Left cardiac atrium (tissue), 4 donors: ENCODE measurements at regions not wholly inside any gene's neighbourhood (a gene's known extent, or its start where the extent isn't known, plus 50 kb on each side); places are given as distances from the start of the nearest gene placed in this dataset.

Experiments
- ATAC-seq, 2 donors: fragments of 200-7000 bp; cut with Tn5 transposase; one replicate each; pipeline ENCODE4 v1.9.1; 2020; ENCODE audit warnings: mild to moderate bottlenecking in 2 of 2, moderate library complexity in 2 of 2
- DNase-seq: peaks from one replicate; pipeline ENCODE4 v3.0.0-alpha.2; 2020
- intact Hi-C, 2 donors: fragments of 100-400 bp; cut with DNase I; formaldehyde crosslinking; loops; one replicate each; pipeline versions ENCODE4 v1.14.1 to v1.15.1; 2022 to 2023
- donor health status: DM: no; HTN: yes; CAD: no.
- donor health status: DM: no; HTN: yes; CAD: no; lungs with severe emphysema.
- donor health status: DM: yes; HTN: yes; CAD: no.
- donor health status: Dilated cardiomyopathy.

- intact Hi-C loops = no loop called here
- peak; percentile 40 for DNase-seq
Measured at GRCh38 chr10:91032611-91033206, 111.8 kb upstream of the ANKRD1 start.

DNA sequence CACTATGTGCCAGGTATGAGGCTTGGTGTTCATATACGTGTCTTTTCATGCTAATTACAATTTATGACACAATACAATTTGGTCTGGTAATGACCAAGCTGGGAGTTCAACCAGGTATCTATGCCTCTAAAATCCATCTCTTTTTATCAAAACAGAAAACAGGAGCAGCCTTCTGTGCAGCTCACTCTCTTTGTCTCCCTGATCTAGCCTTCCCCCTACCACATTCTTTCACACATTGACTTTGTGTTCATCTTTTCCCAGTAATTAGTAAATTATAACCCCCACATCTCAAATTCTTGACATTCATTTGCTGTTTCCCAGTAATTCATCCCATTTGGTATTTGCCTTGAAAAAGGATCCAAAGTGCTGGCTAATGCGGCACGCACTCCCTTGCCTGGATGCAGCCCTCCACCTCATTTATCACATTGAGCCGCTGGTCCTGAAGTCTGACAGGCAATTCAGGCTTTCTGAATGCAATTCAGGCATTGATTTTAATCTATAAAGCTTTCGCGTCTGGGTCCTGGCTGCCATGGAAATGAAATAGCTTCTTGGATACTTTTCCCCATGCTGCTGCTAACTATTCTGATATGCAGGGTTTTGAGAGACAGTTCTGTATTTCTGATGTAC lies 112.5 kb upstream of the ANKRD1 start:
- ATAC-seq (no peak), DNase-seq (no peak)
- intact Hi-C loops = no loop called here

More at GRCh38 chr10:91032611-91033206, 111.8 kb upstream of the ANKRD1 start:
- peak; percentile 58 to 62 for ATAC-seq

GRCh38 chr10:91034042-91034441 lies 113.2 kb upstream of the ANKRD1 start:
- DNase-seq (no peak), ATAC-seq (no peak)
- intact Hi-C loops = no loop called here

- peak; percentile 76 to 80 for ATAC-seq
- intact Hi-C loops = no loop called here
- DNase-seq = peak; percentile 82
Measured at GRCh38 chr10:91034494-91035159, 113.7 kb upstream of the ANKRD1 start.

GRCh38 chr10:91035650-91036292 lies 114.9 kb upstream of the ANKRD1 start:
- no peak for DNase-seq
- ATAC-seq = no peak
- intact Hi-C loops = no loop called here

DNA sequence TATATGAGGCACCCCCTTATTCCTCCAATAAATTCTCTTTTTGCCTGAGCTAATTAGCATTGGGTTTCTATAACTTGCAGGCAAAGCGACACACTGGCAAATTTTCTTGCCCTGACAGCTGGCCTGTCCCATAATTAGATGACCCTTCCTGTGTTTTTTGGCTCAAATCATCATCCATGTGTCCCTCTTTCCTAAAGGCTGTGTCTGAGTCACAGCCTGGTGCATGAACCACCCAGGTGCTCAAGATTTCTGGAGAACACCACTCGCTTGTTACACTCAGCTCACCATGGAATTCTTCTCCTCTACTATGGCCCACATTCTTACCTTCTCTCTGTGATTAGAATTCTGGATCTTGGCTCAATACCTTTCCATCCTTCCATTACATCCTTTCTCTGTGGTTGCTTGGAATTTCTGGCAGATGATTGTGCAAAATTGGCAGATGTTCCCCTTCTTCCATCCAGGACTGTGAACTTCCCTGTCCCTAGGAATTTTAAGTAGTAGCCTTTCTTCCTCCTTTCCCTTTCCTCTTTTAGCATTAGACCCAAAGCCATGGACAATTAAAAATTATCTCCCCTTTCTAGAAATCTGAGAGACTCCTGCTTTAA lies 116.0 kb upstream of the ANKRD1 start:
- ATAC-seq (no peak), DNase-seq (no peak)
- intact Hi-C loops = no loop called here

DNA sequence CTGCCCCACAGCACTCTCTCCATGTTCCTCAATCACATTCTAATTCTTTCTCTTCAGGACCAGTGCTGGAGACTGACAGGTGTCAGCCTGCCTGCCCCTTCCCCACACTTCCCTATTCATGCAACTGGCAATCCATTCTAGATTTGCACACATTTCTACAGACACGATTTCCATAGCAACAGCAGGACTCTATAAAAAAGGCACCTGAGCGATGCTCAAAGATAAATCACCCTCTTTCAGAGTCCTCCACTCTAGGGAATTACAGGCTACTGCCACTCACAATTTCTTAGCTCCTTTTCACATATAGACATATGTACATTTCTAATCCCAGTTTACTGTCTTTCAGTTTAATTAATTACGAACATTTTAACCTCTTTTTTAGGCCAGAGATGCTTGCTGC lies 118.1 kb upstream of the ANKRD1 start:
- ATAC-seq (no peak), DNase-seq (no peak)
- intact Hi-C loops = no loop called here

GRCh38 chr10:91040343-91040742 lies 119.5 kb upstream of the ANKRD1 start:
- DNase-seq (no peak), ATAC-seq (no peak)
- intact Hi-C loops = loop anchor here (5.0 to 10.0 kb wide), 2 partner anchors 212 to 214 kb away; no protein-coding TSS in a partner anchor

DNA sequence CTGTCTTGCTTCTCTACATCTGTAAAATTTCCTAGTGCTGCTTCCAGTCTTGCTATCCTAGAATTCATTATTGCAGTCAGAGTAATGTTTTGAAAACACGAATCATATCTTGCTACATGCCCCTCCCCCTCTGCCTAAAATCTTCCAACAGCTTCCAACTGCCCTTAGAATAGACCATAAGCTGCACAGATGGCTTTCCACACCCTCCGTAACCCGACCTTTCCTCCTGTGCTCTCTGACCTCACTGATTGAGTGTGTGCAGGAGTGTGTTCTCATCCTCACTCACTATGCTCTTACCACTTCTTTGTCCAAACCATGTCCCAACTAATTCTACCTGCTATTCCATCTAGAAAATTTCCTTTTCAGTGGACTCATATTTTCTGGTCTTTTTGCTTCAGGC lies 121.2 kb upstream of the ANKRD1 start:
- no peak for ATAC-seq
- intact Hi-C loops = loop anchor here (5.0 to 10.0 kb wide), 2 partner anchors 210 to 213 kb away; no protein-coding TSS in a partner anchor
- no peak for DNase-seq

DNA sequence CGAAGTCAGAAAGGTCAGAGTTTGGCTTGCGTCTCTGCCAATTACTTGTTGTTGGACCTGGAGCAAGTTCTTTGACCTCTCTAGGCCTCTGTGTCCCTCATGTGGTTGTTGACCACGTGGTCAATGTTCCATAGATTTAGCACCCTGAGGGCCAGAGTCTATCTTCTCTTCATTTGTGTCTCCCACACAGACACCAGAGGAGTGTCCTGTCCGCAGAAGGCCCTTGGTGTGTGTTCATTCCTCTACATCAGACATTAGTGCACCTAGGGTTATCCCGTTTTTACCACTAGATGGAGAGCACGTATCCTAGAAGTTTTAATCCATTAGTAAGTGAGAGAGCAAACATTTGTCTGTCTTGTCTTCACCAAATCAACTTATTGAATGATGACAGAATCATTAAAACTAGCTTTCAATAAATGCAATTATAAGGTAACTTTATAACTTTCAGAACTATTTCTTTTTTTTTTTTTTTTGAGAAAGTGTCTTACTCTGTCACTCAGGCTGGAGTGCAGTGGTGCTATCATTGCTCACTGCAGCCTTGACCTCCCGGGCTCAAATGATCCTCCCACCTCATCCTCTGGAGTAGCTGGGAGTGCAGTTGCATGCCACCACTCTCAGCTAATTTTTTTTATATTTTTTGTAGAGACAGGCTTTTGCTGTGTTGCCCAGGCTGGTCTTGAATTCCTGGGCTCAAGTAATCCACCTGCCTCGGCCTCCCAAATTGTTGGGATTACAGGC lies 122.5 kb upstream of the ANKRD1 start:
- ATAC-seq (peak; percentile 79 to 81), DNase-seq (no peak)
- intact Hi-C loops = loop anchor here (5.0 to 10.0 kb wide), 2 partner anchors 209 to 211 kb away; no protein-coding TSS in a partner anchor

- intact Hi-C loops = loop anchor here in 1 of 2 donors (10.0 kb wide), 1 partner anchor 208 kb away; no protein-coding TSS in a partner anchor
- DNase-seq (no peak), ATAC-seq (no peak)
Measured at GRCh38 chr10:91046869-91047268, 126.0 kb upstream of the ANKRD1 start.

- DNase-seq (no peak), ATAC-seq (no peak)
- intact Hi-C loops = loop anchor here in 1 of 2 donors (10.0 kb wide), 1 partner anchor 206 kb away; no protein-coding TSS in a partner anchor
Measured at GRCh38 chr10:91048380-91048779, 127.5 kb upstream of the ANKRD1 start.

- intact Hi-C loops = loop anchor here in 1 of 2 donors (10.0 kb wide), 1 partner anchor 205 kb away; no protein-coding TSS in a partner anchor
- no peak for ATAC-seq
- no peak for DNase-seq
Measured at GRCh38 chr10:91049296-91049987, 128.6 kb upstream of the ANKRD1 start.

DNA sequence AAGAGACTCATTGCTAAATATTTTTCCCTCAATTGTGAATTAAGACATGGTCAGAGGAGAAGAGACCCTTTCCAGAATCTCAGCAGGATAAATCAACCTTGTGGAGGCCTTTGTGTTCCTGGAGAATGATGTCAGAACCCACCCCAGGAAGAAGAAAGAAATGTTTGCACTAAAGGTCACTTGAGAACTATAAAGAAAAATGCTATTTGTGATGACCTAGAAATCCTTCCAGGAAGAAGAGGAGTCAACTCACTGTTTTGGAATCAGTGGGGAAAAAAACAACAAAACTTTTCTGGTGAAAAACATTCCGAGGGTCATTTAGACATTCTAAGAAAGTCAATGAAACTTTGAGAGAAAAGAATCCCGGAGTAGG lies 129.1 kb upstream of the ANKRD1 start:
- DNase-seq (no peak), ATAC-seq (no peak)
- intact Hi-C loops = loop anchor here in 1 of 2 donors (10.0 kb wide), 1 partner anchor 205 kb away; no protein-coding TSS in a partner anchor

DNA sequence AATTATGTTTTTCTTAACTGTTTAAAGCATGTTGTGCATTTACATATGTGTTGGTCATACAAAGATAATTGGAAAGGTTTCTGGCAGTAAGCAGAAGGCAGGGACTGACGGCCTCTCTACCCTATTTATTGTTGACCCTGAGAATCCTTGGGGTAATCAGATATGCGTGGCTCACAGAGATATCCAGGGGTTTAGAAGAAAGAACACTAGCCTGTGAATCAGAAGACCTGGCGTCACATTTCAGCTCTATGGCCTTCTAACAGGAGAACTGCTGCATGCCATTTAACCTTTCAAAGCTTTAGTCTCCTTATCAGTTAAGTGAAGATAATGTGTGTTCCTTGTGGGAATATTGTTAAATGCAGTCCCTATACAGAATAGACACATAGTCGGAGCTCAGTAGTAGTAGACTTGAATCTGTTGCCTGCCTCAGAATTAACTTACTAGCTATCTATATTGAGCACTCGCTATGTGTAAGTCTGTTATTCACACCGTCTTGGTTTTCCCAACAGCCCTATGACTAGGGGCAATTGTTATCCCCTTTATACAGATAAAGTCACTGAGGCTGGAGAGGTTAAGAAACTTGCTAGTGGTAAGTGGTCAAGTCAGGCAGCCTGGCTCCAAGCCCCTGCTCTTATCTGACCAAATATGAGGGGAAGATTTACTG lies 129.6 kb upstream of the ANKRD1 start:
- no peak for ATAC-seq
- no peak for DNase-seq
- intact Hi-C loops = no loop called here

GRCh38 chr10:91051829-91052228 lies 130.9 kb upstream of the ANKRD1 start:
- DNase-seq = peak; percentile 43
- ATAC-seq = peak; percentile 44 to 50
- intact Hi-C loops = no loop called here

- no peak for ATAC-seq
- no peak for DNase-seq
- intact Hi-C loops = no loop called here
Measured at GRCh38 chr10:91054325-91054724, 133.4 kb upstream of the ANKRD1 start.

GRCh38 chr10:91061187-91061586 lies 140.3 kb upstream of the ANKRD1 start:
- no peak for DNase-seq
- intact Hi-C loops = no loop called here
- ATAC-seq = no peak
